Panc1 (cell line): ENCODE measurements at regions not wholly inside any gene's neighbourhood (a gene's known extent, or its start where the extent isn't known, plus 50 kb on each side); places are given as distances from the start of the nearest gene placed in this dataset.
"Not testable (repeated sequence)": the region's sequence is repeated elsewhere in the genome, so short reads cannot be mapped to it uniquely, and the experiment has no call there.

Source experiments
- ATAC-seq: fragments of 200-7000 bp; cut with Tn5 transposase; 2 replicates; pipeline ENCODE4 v1.9.1; 2020; ENCODE audit warnings: mild to moderate bottlenecking, moderate library complexity
- BruUV-seq: library from RNA; stranded (reverse); fragments of 400-500 nt; replicated peaks from 2 replicates; lab custom pipeline; 2021; lab: Mats Ljungman, UMichigan
- CTCF ChIA-PET: fragments of 300-600 bp; sonication (Branson Sonifier 250); formaldehyde crosslinking; loops from one replicate; lab custom pipeline; 2022; ENCODE audit warnings: antibody characterized with exemption; lab: Charles Lee
- POLR2A ChIA-PET: fragments of 300-600 bp; sonication (Branson Sonifier 250); formaldehyde crosslinking; loops from one replicate; lab custom pipeline; 2022; ENCODE audit warnings: antibody characterized with exemption; lab: Charles Lee
- DNase-seq: peaks from one replicate; pipeline ENCODE4 v3.0.0-alpha.2; 2010; ENCODE audit warnings: low read depth, low spot score
- H3K27ac ChIP-seq: 2 replicates; pipeline ENCODE4 v1.5.1; 2011; ENCODE audit warnings: mild to moderate bottlenecking, low read length, inconsistent platforms
- H3K27me3 ChIP-seq: fragments of 200-500 bp; sonication (Bioruptor generic); 2 replicates; pipeline ENCODE4 v1.6.0; 2014; ENCODE audit warnings: low read length, inconsistent platforms; ENCODE audit not compliant: control insufficient read depth, insufficient read depth
- H3K36me3 ChIP-seq: fragments of 200-500 bp; sonication (Bioruptor generic); 2 replicates; pipeline ENCODE4 v1.5.1; 2014; ENCODE audit warnings: inconsistent platforms, mild to moderate bottlenecking, low read length, moderate library complexity; ENCODE audit not compliant: control insufficient read depth, insufficient read depth
- H3K4me1 ChIP-seq: 2 replicates; pipeline ENCODE4 v1.5.1; 2011; ENCODE audit warnings: inconsistent platforms, mild to moderate bottlenecking, low read length, moderate library complexity; ENCODE audit not compliant: control insufficient read depth, insufficient read depth
- H3K4me3 ChIP-seq, 2 experiments: 2 replicates each; pipeline ENCODE4 v1.5.1; 2011 to 2012; ENCODE audit warnings: low read depth in 2 of 2, low read length in 2 of 2, mild to moderate bottlenecking in 2 of 2, inconsistent platforms in 1 of 2, moderate library complexity in 1 of 2
- H3K9me3 ChIP-seq: fragments of 200-500 bp; sonication (Bioruptor generic); 2 replicates; pipeline ENCODE4 v1.5.1; 2014; ENCODE audit warnings: low read depth, mild to moderate bottlenecking, inconsistent platforms, low read length, moderate library complexity; ENCODE audit not compliant: control insufficient read depth, insufficient read depth
- POLR2AphosphoS5 ChIP-seq: IDR thresholded peaks from 2 replicates; pipeline ENCODE4 v1.6.1; 2012; ENCODE audit warnings: mild to moderate bottlenecking, low read depth, low read length, moderate library complexity
- REST ChIP-seq, 2 experiments: IDR thresholded peaks; 2 replicates each; pipeline ENCODE4 v1.6.1; 2011 to 2012; ENCODE audit warnings: low read depth in 2 of 2, control low read depth in 1 of 2, low read length in 1 of 2, mild to moderate bottlenecking in 1 of 2, moderate library complexity in 1 of 2; ENCODE audit not compliant: insufficient read depth in 1 of 2
- SIN3A ChIP-seq: IDR thresholded peaks from 2 replicates; pipeline ENCODE4 v1.6.1; 2012; ENCODE audit warnings: low read depth, mild to moderate bottlenecking, low read length, moderate library complexity, borderline replicate concordance; ENCODE audit not compliant: insufficient read depth
- TCF7L2 ChIP-seq: IDR thresholded peaks from 2 replicates; pipeline ENCODE4 v1.6.1; 2011; ENCODE audit warnings: mild to moderate bottlenecking, low read depth, low read length, inconsistent platforms
- in situ Hi-C: cut with HindIII; loops from 2 replicates; pipeline ENCODE4 v1.10.0; 2016; ENCODE audit warnings: low sequenced_read_pairs, low pct_unique_long_range_greater_than_20kb
- intact Hi-C: fragments of 100-400 bp; cut with micrococcal nuclease; formaldehyde crosslinking; loops from one replicate; pipeline ENCODE4 v1.10.0; 2022; ENCODE audit not compliant: unreplicated experiment
- TF ChIP-seq, protein P1 (sequence below): fragments of 450-650 bp; IDR thresholded peaks from 2 replicates; pipeline ENCODE4 v1.5.1; 2017; ENCODE audit warnings: mild to moderate bottlenecking

- in situ Hi-C loops, result no loop called here
These were observed 79.6 kb downstream of the RPL10L start for GRCh38 chr14:46571970-46572369.

DNA sequence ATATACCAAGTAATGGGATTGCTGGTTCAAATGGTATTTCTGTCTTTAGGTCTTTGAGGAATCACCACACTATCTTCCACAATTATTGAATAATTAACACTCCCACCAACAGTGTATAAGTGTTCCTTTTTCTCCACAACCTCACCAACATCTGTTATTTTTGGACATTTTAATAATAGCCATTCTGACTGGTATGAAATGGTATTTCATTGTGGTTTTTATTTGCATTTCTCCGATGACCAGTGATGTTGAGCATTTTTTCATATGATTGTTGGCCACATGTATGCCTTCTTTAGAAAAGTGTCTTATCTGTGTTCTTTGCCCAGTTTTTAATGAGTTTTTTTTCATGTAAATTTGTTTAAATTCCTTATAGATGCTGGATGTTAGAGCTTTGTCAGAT lies 83.4 kb downstream of the RPL10L start:
- H3K36me3 ChIP-seq, POLR2A ChIA-PET, BruUV-seq, H3K4me1 ChIP-seq, in situ Hi-C loops, intact Hi-C loops, DNase-seq, H3K27me3 ChIP-seq, H3K9me3 ChIP-seq, CTCF ChIA-PET, H3K27ac ChIP-seq, H3K4me3 ChIP-seq, ATAC-seq: not testable (repeated sequence)

More at GRCh38 chr14:46571970-46572369, 79.6 kb downstream of the RPL10L start:
- ATAC-seq (no peak), DNase-seq (no peak)
- no TSS peak for BruUV-seq
- no peak overlapping the region for H3K4me3 ChIP-seq
- POLR2A ChIA-PET, result no interaction called here
- no peaks in the 10 kb centered on the region for H3K27me3 ChIP-seq
- TF ChIP-seq TCF7L2, result no peak
- TF ChIP-seq, protein P1, sequence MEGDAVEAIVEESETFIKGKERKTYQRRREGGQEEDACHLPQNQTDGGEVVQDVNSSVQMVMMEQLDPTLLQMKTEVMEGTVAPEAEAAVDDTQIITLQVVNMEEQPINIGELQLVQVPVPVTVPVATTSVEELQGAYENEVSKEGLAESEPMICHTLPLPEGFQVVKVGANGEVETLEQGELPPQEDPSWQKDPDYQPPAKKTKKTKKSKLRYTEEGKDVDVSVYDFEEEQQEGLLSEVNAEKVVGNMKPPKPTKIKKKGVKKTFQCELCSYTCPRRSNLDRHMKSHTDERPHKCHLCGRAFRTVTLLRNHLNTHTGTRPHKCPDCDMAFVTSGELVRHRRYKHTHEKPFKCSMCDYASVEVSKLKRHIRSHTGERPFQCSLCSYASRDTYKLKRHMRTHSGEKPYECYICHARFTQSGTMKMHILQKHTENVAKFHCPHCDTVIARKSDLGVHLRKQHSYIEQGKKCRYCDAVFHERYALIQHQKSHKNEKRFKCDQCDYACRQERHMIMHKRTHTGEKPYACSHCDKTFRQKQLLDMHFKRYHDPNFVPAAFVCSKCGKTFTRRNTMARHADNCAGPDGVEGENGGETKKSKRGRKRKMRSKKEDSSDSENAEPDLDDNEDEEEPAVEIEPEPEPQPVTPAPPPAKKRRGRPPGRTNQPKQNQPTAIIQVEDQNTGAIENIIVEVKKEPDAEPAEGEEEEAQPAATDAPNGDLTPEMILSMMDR, result no peak
- no peak for TF ChIP-seq REST (IDR thresholded peaks at IDR 0.05; ENCODE audit: insufficient read depth in 1 of 2, low read depth in 2 of 2, low read length in 1 of 2)
- H3K27ac ChIP-seq, result no peak overlapping the region
- H3K9me3 ChIP-seq, result no peaks in the 10 kb centered on the region
- intact Hi-C loops, result no loop called here
- no peaks in the 10 kb centered on the region for H3K4me1 ChIP-seq
- H3K36me3 ChIP-seq, result no peaks in the 10 kb centered on the region
- CTCF ChIA-PET, result no interaction called here

DNA sequence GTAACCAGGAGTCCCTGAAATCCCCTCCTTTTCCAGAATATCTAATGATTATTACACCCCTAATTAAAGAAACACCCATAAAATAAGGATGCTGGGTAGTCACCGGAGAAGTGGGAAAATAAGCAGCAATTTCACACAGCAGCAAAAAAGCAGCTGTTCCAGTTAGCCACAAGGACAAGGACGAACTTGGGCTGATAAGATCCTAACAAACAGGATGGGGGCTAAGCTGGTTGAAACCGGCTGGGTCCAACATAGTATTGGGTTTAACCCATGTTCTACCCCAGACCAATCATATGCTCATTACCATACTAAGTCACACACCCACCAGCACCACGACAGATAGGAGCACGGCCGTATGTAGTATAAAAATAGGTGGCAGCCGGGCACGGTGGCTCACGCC lies 100.7 kb downstream of the RPL10L start:
- BruUV-seq, result no TSS peak
- Histone ChIP-seq H3K4me3 (no peak overlapping the region), H3K27me3 (no peaks in the 10 kb centered on the region), H3K27ac (no peak overlapping the region), H3K4me1 (no peaks in the 10 kb centered on the region), H3K9me3 (no peaks in the 10 kb centered on the region), H3K36me3 (no peaks in the 10 kb centered on the region)
- in situ Hi-C loops, result no loop called here
- DNase-seq (no peak), ATAC-seq (no peak)
- POLR2A ChIA-PET, result no interaction called here
- TF ChIP-seq POLR2AphosphoS5 (no peak), TCF7L2 (no peak), SIN3A (no peak), REST (IDR thresholded peaks at IDR 0.05; ENCODE audit: insufficient read depth in 1 of 2, low read depth in 2 of 2, low read length in 1 of 2) (no peak)
- TF ChIP-seq, protein P1, result no peak
- intact Hi-C loops, result no loop called here
- CTCF ChIA-PET, result no interaction called here
